Thymus (tissue), 11 donors: ENCODE measurements at regions not wholly inside any gene's neighbourhood (a gene's known extent, or its start where the extent isn't known, plus 50 kb on each side); places are given as distances from the start of the nearest gene placed in this dataset.
"Not testable (repeated sequence)": the region's sequence is repeated elsewhere in the genome, so short reads cannot be mapped to it uniquely, and the experiment has no call there.

Source experiments
- DNase-seq, 9 donors: peaks; one replicate each; pipeline ENCODE4 v3.0.0-alpha.2; 2013; ENCODE audit warnings: low spot score in 9 of 9, low read depth in 6 of 9, missing footprints in 1 of 9
- H3K27ac ChIP-seq, 2 donors: one replicate each; pipeline ENCODE4 v1.5.1; 2013; ENCODE audit warnings: control low read depth in 1 of 2, low read depth in 1 of 2, low read length in 1 of 2, mild to moderate bottlenecking in 1 of 2, moderate library complexity in 1 of 2
- H3K27me3 ChIP-seq, 2 donors: one replicate each; pipeline ENCODE4 v1.5.1; 2013; ENCODE audit warnings: low read length in 1 of 2; ENCODE audit not compliant: control insufficient read depth in 2 of 2, insufficient read depth in 1 of 2
- H3K36me3 ChIP-seq, 2 donors: one replicate each; pipeline ENCODE4 v1.5.1; 2013; ENCODE audit warnings: low read length in 1 of 2, mild to moderate bottlenecking in 1 of 2, moderate library complexity in 1 of 2; ENCODE audit not compliant: control insufficient read depth in 2 of 2, insufficient read depth in 2 of 2
- H3K4me1 ChIP-seq, 2 donors: one replicate each; pipeline ENCODE4 v1.5.1; 2013; ENCODE audit warnings: low read length in 2 of 2; ENCODE audit not compliant: control insufficient read depth in 2 of 2, insufficient read depth in 2 of 2
- H3K4me3 ChIP-seq, 2 donors: one replicate each; pipeline ENCODE4 v1.5.1; 2013; ENCODE audit warnings: low read length in 2 of 2, control low read depth in 1 of 2, mild to moderate bottlenecking in 1 of 2
- H3K9me3 ChIP-seq, 2 donors: one replicate each; pipeline ENCODE4 v1.5.1; 2013; ENCODE audit warnings: low read length in 1 of 2, mild to moderate bottlenecking in 1 of 2; ENCODE audit not compliant: control insufficient read depth in 2 of 2, insufficient read depth in 1 of 2
- WGBS: extraction: QIAGEN DNeasy Blood & Tissue Kit; methylation state at CpG from one replicate; pipeline ENCODE4 v1.1.7; 2013; 5-methylcytosine and 5-hydroxymethylcytosine counted together
- donor health status: healthy.

- Histone ChIP-seq H3K27me3 (no peaks in the 10 kb centered on the region), H3K27ac (no peak overlapping the region), H3K36me3 (no peaks in the 10 kb centered on the region), H3K4me3 (no peak overlapping the region), H3K9me3 (peaks cover 0 to 4% of the 10 kb centered on the region in 2 donors), H3K4me1 (no peaks in the 10 kb centered on the region)
- DNase-seq, result no peak
Measured at GRCh38 chr5:33091571-33092363, 349.0 kb upstream of the TARS1 start.

GRCh38 chr5:33092719-33093118 lies 348.0 kb upstream of the TARS1 start:
- Histone ChIP-seq H3K4me3 (no peak overlapping the region), H3K4me1 (no peaks in the 10 kb centered on the region), H3K9me3 (peaks cover 0 to 4% of the 10 kb centered on the region in 2 donors), H3K27me3 (no peaks in the 10 kb centered on the region), H3K36me3 (no peaks in the 10 kb centered on the region), H3K27ac (no peak overlapping the region)
- no peak for DNase-seq
- 65% methylated on average over 3 of the region's 3 CpGs for WGBS

GRCh38 chr5:33102551-33102950 lies 338.2 kb upstream of the TARS1 start:
- Histone ChIP-seq H3K36me3 (no peaks in the 10 kb centered on the region), H3K4me3 (no peak overlapping the region), H3K27ac (no peak overlapping the region), H3K4me1 (no peaks in the 10 kb centered on the region), H3K9me3 (no peaks in the 10 kb centered on the region), H3K27me3 (no peaks in the 10 kb centered on the region)
- WGBS, result 92% methylated on average over 7 of the region's 7 CpGs
- DNase-seq, result no peak

- H3K27ac ChIP-seq, result no peak overlapping the region
- WGBS, result 92% methylated on average over 1 of the region's 1 CpG
- H3K9me3 ChIP-seq, result peaks cover 0 to 8% of the 10 kb centered on the region in 2 donors
- DNase-seq, result no peak
- no peak overlapping the region for H3K4me3 ChIP-seq
- no peaks in the 10 kb centered on the region for H3K4me1 ChIP-seq
- H3K27me3 ChIP-seq, result no peaks in the 10 kb centered on the region
- H3K36me3 ChIP-seq, result no peaks in the 10 kb centered on the region
Measured at GRCh38 chr5:33105521-33105941, 335.2 kb upstream of the TARS1 start.

- not testable (repeated sequence) for H3K27ac ChIP-seq, H3K9me3 ChIP-seq
- WGBS, result 97% methylated on average over 2 of the region's 2 CpGs
Measured at GRCh38 chr5:33110496-33110895, 330.3 kb upstream of the TARS1 start.

GRCh38 chr5:33114361-33114760 lies 326.4 kb upstream of the TARS1 start:
- H3K4me3 ChIP-seq, result no peak overlapping the region
- no peak for DNase-seq
- no peaks in the 10 kb centered on the region for H3K9me3 ChIP-seq
- 83% methylated on average over 3 of the region's 3 CpGs for WGBS
- H3K27me3 ChIP-seq, result no peaks in the 10 kb centered on the region
- no peaks in the 10 kb centered on the region for H3K4me1 ChIP-seq
- H3K27ac ChIP-seq, result no peak overlapping the region
- no peaks in the 10 kb centered on the region for H3K36me3 ChIP-seq

More at GRCh38 chr5:33110496-33110895, 330.3 kb upstream of the TARS1 start:
- H3K27me3 ChIP-seq, DNase-seq, H3K4me3 ChIP-seq, H3K4me1 ChIP-seq, H3K36me3 ChIP-seq: not testable (repeated sequence)

- H3K27me3 ChIP-seq, result no peaks in the 10 kb centered on the region
- H3K4me1 ChIP-seq, result no peaks in the 10 kb centered on the region
- DNase-seq, result no peak
- no peaks in the 10 kb centered on the region for H3K9me3 ChIP-seq
- no peaks in the 10 kb centered on the region for H3K36me3 ChIP-seq
- H3K27ac ChIP-seq, result no peak overlapping the region
- H3K4me3 ChIP-seq, result no peak overlapping the region
- 95% methylated on average over 4 of the region's 4 CpGs for WGBS
Measured at GRCh38 chr5:33115467-33115866, 325.3 kb upstream of the TARS1 start.

- Histone ChIP-seq H3K9me3 (no peaks in the 10 kb centered on the region), H3K4me1 (no peaks in the 10 kb centered on the region), H3K4me3 (no peak overlapping the region), H3K27me3 (no peaks in the 10 kb centered on the region), H3K36me3 (no peaks in the 10 kb centered on the region), H3K27ac (no peak overlapping the region)
- DNase-seq, result no peak
- WGBS, result 94% methylated on average over 1 of the region's 1 CpG
Measured at GRCh38 chr5:33118761-33119415, 321.9 kb upstream of the TARS1 start.

- no peaks in the 10 kb centered on the region for H3K36me3 ChIP-seq
- no peaks in the 10 kb centered on the region for H3K9me3 ChIP-seq
- H3K4me3 ChIP-seq, result no peak overlapping the region
- no peaks in the 10 kb centered on the region for H3K27me3 ChIP-seq
- H3K4me1 ChIP-seq, result no peaks in the 10 kb centered on the region
- H3K27ac ChIP-seq, result no peak overlapping the region
- WGBS, result 97% methylated on average over 3 of the region's 3 CpGs
- no peak for DNase-seq
Measured at GRCh38 chr5:33120671-33121070, 320.1 kb upstream of the TARS1 start.
